Lower lobe of right lung (tissue), 2 donors: ENCODE measurements at regions not wholly inside any gene's neighbourhood (a gene's known extent, or its start where the extent isn't known, plus 50 kb on each side); places are given as distances from the start of the nearest gene placed in this dataset.

Source experiments
- ATAC-seq, 2 donors: fragments of 200-7000 bp; cut with Tn5 transposase; one replicate each; pipeline ENCODE4 v1.9.1; 2020 to 2022; ENCODE audit warnings: mild to moderate bottlenecking in 2 of 2, moderate library complexity in 2 of 2
- DNase-seq: peaks from one replicate; pipeline ENCODE4 v3.0.0-alpha.2; 2020
- H3K27ac ChIP-seq: fragments of 200-600 bp; one replicate; pipeline ENCODE4 v1.8.0; 2022
- H3K27me3 ChIP-seq: fragments of 200-600 bp; one replicate; pipeline ENCODE4 v1.8.0; 2022; ENCODE audit warnings: low read depth
- H3K36me3 ChIP-seq: fragments of 200-600 bp; one replicate; pipeline ENCODE4 v1.8.0; 2022; ENCODE audit warnings: mild to moderate bottlenecking
- H3K4me1 ChIP-seq: fragments of 200-600 bp; one replicate; pipeline ENCODE4 v1.8.0; 2022
- H3K4me3 ChIP-seq: fragments of 200-600 bp; one replicate; pipeline ENCODE4 v1.8.0; 2022; ENCODE audit warnings: mild to moderate bottlenecking
- H3K9me3 ChIP-seq: fragments of 200-600 bp; one replicate; pipeline ENCODE4 v1.8.0; 2022
- CTCF ChIP-seq: fragments of 200-600 bp; IDR thresholded peaks from one replicate; pipeline ENCODE4 v1.8.0; 2022; ENCODE audit warnings: antibody characterized with exemption, mild to moderate bottlenecking
- intact Hi-C: fragments of 100-400 bp; cut with DNase I; formaldehyde crosslinking; loops from one replicate; pipeline ENCODE4 v1.11.0; 2022
- donor health status: DM: no; HTN: yes; CAD: no; lungs with severe emphysema.

GRCh38 chr3:103818800-103819199 is 1384.0 kb downstream of the ZPLD1 start:
- Histone ChIP-seq H3K4me3 (no peak overlapping the region), H3K27me3 (no peaks in the 10 kb centered on the region), H3K4me1 (no peaks in the 10 kb centered on the region), H3K36me3 (no peaks in the 10 kb centered on the region), H3K9me3 (no peaks in the 10 kb centered on the region), H3K27ac (no peak overlapping the region)
- ATAC-seq (no peak), DNase-seq (no peak)
- no peak for TF ChIP-seq CTCF
- intact Hi-C loops: no loop called here

GRCh38 chr3:103825586-103825985 is 1390.8 kb downstream of the ZPLD1 start:
- Histone ChIP-seq H3K27ac (no peak overlapping the region), H3K9me3 (no peaks in the 10 kb centered on the region), H3K36me3 (no peaks in the 10 kb centered on the region), H3K4me3 (no peak overlapping the region), H3K27me3 (no peaks in the 10 kb centered on the region), H3K4me1 (no peaks in the 10 kb centered on the region)
- DNase-seq (no peak), ATAC-seq (no peak)
- intact Hi-C loops: no loop called here
- TF ChIP-seq CTCF: no peak

- ATAC-seq: no peak
- intact Hi-C loops: no loop called here
- Histone ChIP-seq H3K36me3 (no peaks in the 10 kb centered on the region), H3K27ac (no peak overlapping the region), H3K4me3 (no peak overlapping the region), H3K9me3 (no peaks in the 10 kb centered on the region), H3K4me1 (no peaks in the 10 kb centered on the region), H3K27me3 (no peaks in the 10 kb centered on the region)
- TF ChIP-seq CTCF: no peak
- no peak for DNase-seq
These were observed 1395.0 kb downstream of the ZPLD1 start for GRCh38 chr3:103829723-103830326.

GRCh38 chr3:103847081-103848062 is 1412.6 kb downstream of the ZPLD1 start:
- no peaks in the 10 kb centered on the region for H3K4me1 ChIP-seq
- DNase-seq (no peak), ATAC-seq (no peak)
- intact Hi-C loops: no loop called here
- no peaks in the 10 kb centered on the region for H3K27me3 ChIP-seq
- H3K9me3 ChIP-seq: no peaks in the 10 kb centered on the region
- TF ChIP-seq CTCF: no peak
- H3K4me3 ChIP-seq: no peak overlapping the region
- H3K27ac ChIP-seq: no peak overlapping the region
- H3K36me3 ChIP-seq: no peaks in the 10 kb centered on the region

- Histone ChIP-seq H3K36me3 (no peaks in the 10 kb centered on the region), H3K9me3 (no peaks in the 10 kb centered on the region), H3K27ac (no peak overlapping the region), H3K27me3 (no peaks in the 10 kb centered on the region), H3K4me3 (no peak overlapping the region), H3K4me1 (no peaks in the 10 kb centered on the region)
- no peak for ATAC-seq
- intact Hi-C loops: no loop called here
- no peak for TF ChIP-seq CTCF
- no peak for DNase-seq
These were observed 1417.0 kb downstream of the ZPLD1 start for GRCh38 chr3:103851793-103852192.
